ENCODE measurements at regions not wholly inside any gene's neighbourhood (a gene's known extent, or its start where the extent isn't known, plus 50 kb on each side); places are given as distances from the start of the nearest gene placed in this dataset.
"Not testable (repeated sequence)": the region's sequence is repeated elsewhere in the genome, so short reads cannot be mapped to it uniquely, and the experiment has no call there.

DNA sequence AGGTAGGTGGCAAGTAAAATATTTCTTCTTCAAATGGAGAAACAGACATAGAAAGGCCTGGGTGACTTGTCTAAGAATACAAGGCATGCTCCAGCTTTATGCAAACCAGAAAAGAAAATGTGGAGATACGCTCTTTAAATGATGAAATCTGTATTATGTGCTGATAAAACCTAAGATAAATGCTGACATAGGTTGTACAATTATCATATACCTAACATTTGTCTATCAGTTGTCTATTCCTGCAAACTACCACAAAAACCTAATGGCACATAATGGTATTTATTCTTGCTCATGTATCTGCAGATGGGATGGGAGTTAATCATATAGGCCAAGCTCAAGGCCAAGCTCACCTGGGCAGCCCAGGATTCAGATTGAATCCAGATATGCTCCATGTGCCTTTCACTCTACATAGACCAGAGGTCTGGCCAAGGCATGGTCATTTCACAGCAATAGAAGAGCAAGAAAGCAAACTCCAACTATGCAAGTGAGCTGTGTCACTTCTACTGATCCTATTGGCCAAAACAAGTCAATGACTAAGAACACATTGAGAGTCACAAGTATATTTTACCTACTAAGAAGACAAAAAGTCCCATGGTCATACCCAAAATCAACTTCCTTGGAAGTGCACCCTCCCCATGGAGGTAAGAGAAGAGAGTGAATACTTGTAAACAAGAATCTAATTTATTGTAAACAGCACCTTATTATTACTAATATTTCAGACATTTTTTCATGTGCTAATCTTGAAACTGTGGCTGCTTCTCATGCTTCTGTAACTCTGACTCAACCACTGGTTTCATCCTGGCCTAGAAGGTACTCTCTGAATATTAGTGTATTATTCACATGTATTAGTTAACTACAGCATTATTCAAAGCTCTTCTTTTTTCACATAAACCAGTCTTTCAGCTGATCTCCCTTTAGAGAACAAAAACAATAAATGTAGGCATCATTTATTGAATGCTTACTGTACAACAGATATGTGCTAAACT is 270.7 kb upstream of the SOX9 start:
- DNase-seq: no peak

DNA sequence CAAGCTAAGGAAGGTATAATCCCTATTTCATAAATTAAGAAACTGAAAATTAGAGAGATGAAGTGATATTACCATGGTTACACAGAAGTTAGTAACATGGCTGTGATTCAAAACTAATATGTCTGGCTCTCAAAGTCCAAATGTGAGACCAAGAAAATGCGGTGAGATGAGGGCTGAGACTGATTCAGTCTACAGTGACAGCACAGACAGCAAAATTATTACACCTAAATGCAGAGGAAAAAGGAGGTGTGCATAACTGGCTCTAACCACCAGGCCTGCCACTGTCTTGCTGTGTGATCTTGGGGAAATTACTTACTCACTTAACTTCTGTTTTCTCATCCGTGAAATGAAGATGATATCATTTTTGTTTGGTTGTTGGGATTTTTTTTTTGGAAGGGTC is 270.0 kb upstream of the SOX9 start:
- DNase-seq: no peak

- peak; percentile 93 for DNase-seq
Measured at GRCh38 chr17:71855010-71855409, 265.8 kb upstream of the SOX9 start.

- no peak for DNase-seq
Measured at GRCh38 chr17:71864755-71865154, 256.1 kb upstream of the SOX9 start.

- no peak for DNase-seq
Measured at GRCh38 chr17:71866095-71866494, 254.7 kb upstream of the SOX9 start.

DNA sequence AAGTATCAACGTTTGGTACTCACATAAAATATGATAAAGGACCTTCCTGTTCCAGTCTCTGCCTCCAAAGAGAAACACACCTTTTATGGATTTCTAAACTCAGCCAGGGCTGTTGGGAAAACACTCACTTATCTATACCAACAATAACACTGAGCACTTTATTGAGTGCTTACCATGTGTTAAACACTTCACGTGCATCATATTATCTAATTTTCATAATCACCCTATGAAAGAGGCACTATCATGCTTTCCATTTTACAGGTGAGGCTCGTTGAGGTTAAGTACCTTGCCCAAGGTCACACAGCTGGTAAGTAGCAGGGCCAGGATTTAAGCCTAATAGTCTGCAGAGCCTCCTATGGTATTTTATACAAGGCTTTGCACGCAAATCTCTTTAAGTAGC is 251.5 kb upstream of the SOX9 start:
- DNase-seq: no peak

- DNase-seq: peak; percentile 19
Measured at GRCh38 chr17:71869841-71870545, 250.8 kb upstream of the SOX9 start.

DNA sequence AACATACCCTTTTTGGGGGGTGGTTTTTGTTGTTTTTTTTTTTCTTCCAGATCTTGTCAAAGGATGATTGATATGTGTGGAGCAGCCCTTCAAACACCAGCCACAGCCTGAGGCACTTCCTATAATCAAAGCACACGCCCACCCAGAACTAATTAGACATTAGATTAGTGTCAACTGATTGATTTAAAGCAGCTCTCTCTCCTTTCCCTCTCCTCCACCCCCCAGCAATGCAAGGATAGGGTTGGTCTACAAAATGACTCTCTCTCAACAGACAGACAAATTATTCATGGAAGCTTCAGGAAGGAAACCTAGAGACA is 250.3 kb upstream of the SOX9 start:
- peak; percentile 38 for DNase-seq

GRCh38 chr17:71872843-71873485 is 247.9 kb upstream of the SOX9 start:
- no peak for DNase-seq

DNA sequence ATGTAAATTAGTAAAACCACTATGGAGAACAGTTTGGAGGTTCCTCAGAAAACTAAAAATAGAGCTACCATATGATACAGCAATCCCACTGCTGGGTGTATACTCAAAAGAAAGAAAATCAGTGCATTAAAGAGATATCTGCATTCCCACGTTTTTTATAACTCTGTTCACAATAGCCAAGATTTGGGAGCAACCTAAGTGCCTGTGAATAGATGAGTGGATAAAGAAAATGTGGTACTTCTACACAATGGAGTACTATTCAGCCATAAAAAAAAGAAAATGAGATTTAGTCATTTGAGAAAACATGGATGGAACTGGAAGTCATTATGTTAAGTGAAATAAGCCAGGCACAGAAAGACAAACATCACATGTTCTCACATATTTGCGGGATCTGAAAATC is 246.0 kb upstream of the SOX9 start:
- not testable (repeated sequence) for DNase-seq

DNA sequence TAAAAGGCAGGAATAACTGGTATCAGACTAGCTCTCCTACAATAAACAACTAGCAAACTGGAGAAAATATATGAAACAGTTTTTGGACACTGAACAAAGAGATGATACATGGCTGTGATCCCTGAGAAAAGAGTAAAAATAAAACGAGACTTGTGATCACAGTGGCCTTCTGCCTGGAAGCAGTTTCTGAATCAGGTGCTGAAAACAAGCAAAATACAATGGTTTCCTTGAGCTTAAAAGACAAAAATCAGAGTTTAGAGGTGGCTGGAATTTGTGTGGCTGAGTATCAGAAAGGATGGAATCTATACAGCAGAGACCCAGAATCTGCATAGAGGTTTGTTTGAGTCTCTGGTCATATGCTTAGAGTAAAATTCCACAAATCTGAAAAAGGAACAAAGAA is 242.5 kb upstream of the SOX9 start:
- DNase-seq: no peak

GRCh38 chr17:71878998-71879397 is 241.8 kb upstream of the SOX9 start:
- no peak for DNase-seq

GRCh38 chr17:71881041-71881440 is 239.8 kb upstream of the SOX9 start:
- no peak for DNase-seq

DNA sequence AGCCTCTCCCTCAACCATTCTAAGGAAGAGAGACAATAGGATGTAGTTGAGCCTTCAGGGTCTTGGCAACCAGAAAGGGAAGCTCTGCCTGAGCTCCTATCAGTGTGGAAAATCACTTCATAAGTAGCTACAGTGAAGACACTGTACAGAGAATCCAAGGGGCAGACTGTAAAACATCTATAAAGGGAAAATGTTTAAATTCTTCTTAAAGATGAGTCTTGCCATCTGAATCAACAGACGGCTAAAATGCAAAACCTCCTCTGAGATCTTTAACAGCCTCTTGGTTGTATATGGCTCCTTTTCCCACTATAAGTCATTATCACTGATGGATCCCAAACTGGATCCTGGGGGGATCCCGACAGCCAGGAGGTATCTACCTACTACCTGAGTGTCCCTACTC is 239.2 kb upstream of the SOX9 start:
- no peak for DNase-seq

GRCh38 chr17:71883258-71883657 is 237.6 kb upstream of the SOX9 start:
- peak; percentile 21 for DNase-seq

DNA sequence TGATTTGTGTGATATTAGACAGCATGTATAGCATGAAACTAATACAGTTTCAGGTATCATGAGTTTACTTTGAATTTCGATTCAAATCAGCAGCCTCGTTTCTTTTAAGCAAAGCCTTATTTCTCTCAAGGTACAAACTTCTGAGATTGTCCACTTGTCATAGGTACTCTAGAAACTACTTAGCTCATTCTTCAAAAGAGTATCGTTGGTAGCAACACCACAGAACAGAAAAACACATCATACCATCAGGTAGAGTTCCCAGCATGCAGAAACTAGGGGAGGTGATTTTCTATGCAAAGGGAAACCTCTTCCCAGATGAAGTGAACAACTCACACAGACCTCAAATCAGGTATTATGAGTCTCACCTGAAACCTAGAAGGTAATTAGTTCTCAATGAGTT is 237.0 kb upstream of the SOX9 start:
- DNase-seq: no peak

- no peak for DNase-seq
Measured at GRCh38 chr17:71885662-71886061, 235.2 kb upstream of the SOX9 start.

DNA sequence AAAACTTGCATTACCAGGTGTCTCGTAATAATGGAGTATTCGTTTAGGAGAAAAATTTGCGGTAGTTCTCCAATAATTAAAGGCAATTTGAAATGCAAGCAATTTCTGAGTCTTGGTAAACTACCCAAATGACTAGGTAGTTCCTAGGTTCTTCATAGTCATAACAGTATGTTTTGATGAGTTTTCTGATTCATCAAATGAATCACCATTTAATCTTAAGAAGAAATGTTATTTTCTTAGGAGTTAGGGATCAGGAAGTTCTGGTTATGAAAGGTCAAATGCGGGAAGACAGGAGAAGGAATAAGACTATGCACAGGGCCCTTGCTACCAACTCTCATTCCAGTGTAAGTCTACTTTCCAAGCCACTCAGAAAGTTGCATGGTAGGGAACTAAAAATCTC is 221.5 kb upstream of the SOX9 start:
- no peak for DNase-seq

DNA sequence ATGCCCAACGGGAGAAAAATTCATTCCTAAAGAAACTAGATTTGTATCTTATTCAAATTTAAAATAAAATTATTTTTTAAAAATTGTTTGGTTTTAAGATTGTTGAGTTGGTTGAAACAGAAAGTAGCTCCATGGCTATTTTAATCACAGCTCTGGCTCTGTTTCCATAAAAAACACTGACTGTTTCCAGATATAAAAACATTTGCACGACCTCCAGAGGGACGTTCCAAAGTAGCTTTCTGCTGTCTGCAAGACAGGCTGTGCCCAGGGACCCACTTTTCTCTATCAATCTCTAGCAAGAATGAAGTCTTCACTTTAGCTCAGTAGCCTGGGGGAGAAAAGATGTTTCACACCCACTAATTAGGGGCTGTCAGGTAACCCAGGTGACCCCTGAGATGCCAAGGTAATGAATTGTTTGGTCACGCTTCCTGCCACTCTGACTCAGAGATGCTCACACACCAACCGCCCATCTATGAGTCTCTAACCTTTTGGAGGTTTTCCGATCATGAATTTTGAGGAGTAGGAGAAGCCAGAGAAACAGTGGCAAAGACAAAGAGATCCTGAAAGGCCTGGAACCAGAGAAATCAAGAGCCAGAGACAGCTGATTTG is 220.1 kb upstream of the SOX9 start:
- DNase-seq: peak; percentile 56

DNA sequence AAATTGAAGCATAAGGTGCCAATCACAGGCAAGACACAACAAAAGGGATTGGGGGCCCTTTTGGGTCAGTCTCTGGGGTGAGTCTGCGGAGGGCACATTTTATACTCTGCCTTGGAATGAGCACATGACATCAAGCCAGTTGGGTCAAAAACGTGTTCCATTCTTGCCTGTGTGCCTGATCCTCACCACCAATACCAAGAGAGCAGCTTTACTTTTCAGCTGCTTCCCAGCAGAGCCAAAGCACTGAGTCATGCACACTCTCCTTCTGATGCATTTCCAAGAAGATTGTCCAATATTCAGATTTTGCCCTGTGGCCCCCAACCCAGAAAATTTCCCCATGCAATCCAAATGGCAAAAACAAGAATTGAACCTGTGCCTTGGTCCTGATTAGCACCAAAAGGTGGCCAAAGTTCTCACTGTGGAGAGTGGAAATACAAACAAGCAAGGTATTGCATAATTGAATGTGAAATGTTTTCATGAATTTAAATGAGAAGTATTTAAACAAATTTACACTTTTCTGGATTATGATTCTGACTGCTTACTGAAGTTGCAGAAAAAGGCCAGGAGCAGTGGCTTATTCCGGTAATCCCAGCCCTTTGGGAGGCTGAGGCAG is 217.8 kb upstream of the SOX9 start:
- no peak for DNase-seq

- peak; percentile 20 for DNase-seq
Measured at GRCh38 chr17:71905376-71906031, 215.3 kb upstream of the SOX9 start.

- DNase-seq: no peak
Measured at GRCh38 chr17:71909155-71909554, 211.7 kb upstream of the SOX9 start.

All from NCI-H2227 treated with DMSO at 0.1 percent for 48 hours (cell line).